Gastrocnemius medialis (tissue), 4 donors: ENCODE measurements at regions not wholly inside any gene's neighbourhood (a gene's known extent, or its start where the extent isn't known, plus 50 kb on each side); places are given as distances from the start of the nearest gene placed in this dataset.

Experiments used
- ATAC-seq, 2 donors: fragments of 150-250 bp; one replicate each; pipeline ENCODE4 v1.9.1; 2016
- DNase-seq, 2 donors: peaks; one replicate each; pipeline ENCODE4 v3.0.0-alpha.2; 2019
- H3K27ac ChIP-seq, 4 donors: fragments of 200-600 bp; sonication (generic); 1 replicate in 1 of 4; 2 replicates in 3 of 4; pipeline ENCODE4 v1.5.1; 2016 to 2018; ENCODE audit warnings: mild to moderate bottlenecking in 2 of 4, moderate library complexity in 1 of 4
- H3K27me3 ChIP-seq, 3 donors: fragments of 200-600 bp; sonication (generic) in 2 of 3; 1 replicate in 1 of 3; 2 replicates in 2 of 3; pipeline versions ENCODE4 v1.5.1 to v1.6.0; 2016 to 2019; ENCODE audit warnings: mild to moderate bottlenecking in 1 of 3, moderate library complexity in 1 of 3
- H3K36me3 ChIP-seq, 2 donors: fragments of 200-600 bp; sonication (generic) in 1 of 2; one replicate each; pipeline ENCODE4 v1.5.1; 2017 to 2018
- H3K4me1 ChIP-seq, 2 donors: fragments of 200-600 bp; sonication (generic) in 1 of 2; one replicate each; pipeline ENCODE4 v1.5.1; 2016 to 2017; ENCODE audit warnings: mild to moderate bottlenecking in 2 of 2
- H3K4me3 ChIP-seq, 4 donors: fragments of 200-600 bp; sonication (generic) in 3 of 4; 1 replicate in 1 of 4; 2 replicates in 3 of 4; pipeline ENCODE4 v1.5.1; 2016 to 2019; ENCODE audit warnings: mild to moderate bottlenecking in 2 of 4
- H3K9me3 ChIP-seq, 3 donors: fragments of 200-600 bp; sonication (generic) in 2 of 3; 1 replicate in 1 of 3; 2 replicates in 2 of 3; pipeline ENCODE4 v1.5.1; 2016 to 2019
- CTCF ChIP-seq, 5 experiments: fragments of 450-650 bp in 3 of 5; fragments of 200-600 bp in 2 of 5; sonication (generic) in 2 of 5; IDR thresholded peaks in 4 of 5; conservative IDR thresholded peaks in 1 of 5; 1 replicate in 4 of 5; 2 replicates in 1 of 5; pipeline ENCODE4 v1.5.1; 2016 to 2019; ENCODE audit warnings: antibody characterized with exemption in 5 of 5, mild to moderate bottlenecking in 3 of 5, moderate library complexity in 3 of 5
- POLR2A ChIP-seq, 2 donors: fragments of 450-650 bp; IDR thresholded peaks; one replicate each; pipeline ENCODE4 v1.6.1; 2017; ENCODE audit warnings: antibody characterized with exemption in 2 of 2, mild to moderate bottlenecking in 2 of 2, moderate library complexity in 2 of 2
- in situ Hi-C, 4 donors: fragments of 200-750 bp; cut with MboI; loops; one replicate each; pipeline versions ENCODE4 v1.15.0 to v1.8.0; 2017; ENCODE audit warnings: low sequenced_read_pairs in 4 of 4
- intact Hi-C: fragments of 100-400 bp; cut with DNase I; formaldehyde crosslinking; loops from one replicate; pipeline ENCODE4 v1.15.1; 2023; ENCODE audit warnings: low total_unique reads

- DNase-seq (no peak), ATAC-seq (no peak)
- in situ Hi-C loops, result no loop called here
- intact Hi-C loops, result no loop called here
- Histone ChIP-seq H3K4me1 (no peaks in the 10 kb centered on the region), H3K4me3 (no peak overlapping the region), H3K9me3 (no peaks in the 10 kb centered on the region), H3K36me3 (no peaks in the 10 kb centered on the region), H3K27ac (no peak overlapping the region), H3K27me3 (no peaks in the 10 kb centered on the region)
- TF ChIP-seq POLR2A (IDR thresholded peaks at IDR 0.05) (no peak), CTCF (IDR thresholded peaks at IDR 0.05 in 4 of 5, conservative IDR thresholded peaks at IDR 0.05 in 1 of 5) (no peak)
Observed at GRCh38 chr12:84512751-84513150, 399.8 kb downstream of the SLC6A15 start.

- Histone ChIP-seq H3K4me1 (no peaks in the 10 kb centered on the region), H3K4me3 (no peak overlapping the region), H3K9me3 (no peaks in the 10 kb centered on the region), H3K27ac (no peak overlapping the region), H3K36me3 (no peaks in the 10 kb centered on the region), H3K27me3 (no peaks in the 10 kb centered on the region)
- in situ Hi-C loops, result no loop called here
- DNase-seq (no peak), ATAC-seq (no peak)
- intact Hi-C loops, result loop anchor here (10.0 kb wide), 1 partner anchor 1824 kb away; the partner anchor contains the start of gene TMTC2
- TF ChIP-seq POLR2A (IDR thresholded peaks at IDR 0.05) (no peak), CTCF (IDR thresholded peaks at IDR 0.05 in 4 of 5, conservative IDR thresholded peaks at IDR 0.05 in 1 of 5) (no peak)
Observed at GRCh38 chr12:84508851-84509260, 403.7 kb downstream of the SLC6A15 start.

- Histone ChIP-seq H3K27ac (no peak overlapping the region), H3K27me3 (no peaks in the 10 kb centered on the region), H3K36me3 (no peaks in the 10 kb centered on the region), H3K4me1 (no peaks in the 10 kb centered on the region), H3K9me3 (no peaks in the 10 kb centered on the region), H3K4me3 (no peak overlapping the region)
- intact Hi-C loops (loop anchor here (10.0 kb wide), 1 partner anchor 1823 kb away; the partner anchor contains the start of gene TMTC2), in situ Hi-C loops (no loop called here)
- ATAC-seq, result no peak
- DNase-seq, result no peak
- TF ChIP-seq CTCF (IDR thresholded peaks at IDR 0.05 in 4 of 5, conservative IDR thresholded peaks at IDR 0.05 in 1 of 5) (no peak), POLR2A (IDR thresholded peaks at IDR 0.05) (no peak)
Observed at GRCh38 chr12:84507956-84508850, 404.4 kb downstream of the SLC6A15 start.

GRCh38 chr12:84506282-84506681, 406.3 kb downstream of the SLC6A15 start:
- no peaks in the 10 kb centered on the region for H3K4me1 ChIP-seq
- H3K27me3 ChIP-seq, result no peaks in the 10 kb centered on the region
- intact Hi-C loops (loop anchor here (10.0 kb wide), 1 partner anchor 1821 kb away; the partner anchor contains the start of gene TMTC2), in situ Hi-C loops (no loop called here)
- no peaks in the 10 kb centered on the region for H3K9me3 ChIP-seq
- TF ChIP-seq CTCF (IDR thresholded peaks at IDR 0.05 in 4 of 5, conservative IDR thresholded peaks at IDR 0.05 in 1 of 5) (no peak), POLR2A (IDR thresholded peaks at IDR 0.05) (no peak)
- no peaks in the 10 kb centered on the region for H3K36me3 ChIP-seq
- H3K27ac ChIP-seq, result no peak overlapping the region
- DNase-seq (no peak), ATAC-seq (no peak)
- no peak overlapping the region for H3K4me3 ChIP-seq
